Activated CD8-positive, alpha-beta memory T cell treated with anti-CD3 and anti-CD28 coated beads, Interleukin-2, amount 50 U/mL, for 1 hour (primary cell): ENCODE measurements at regions not wholly inside any gene's neighbourhood (a gene's known extent, or its start where the extent isn't known, plus 50 kb on each side); places are given as distances from the start of the nearest gene placed in this dataset.

ENCODE experiments used
- DNase-seq: peaks from one replicate; pipeline ENCODE4 v3.0.0-alpha.2; 2020; ENCODE audit errors: extremely low read depth

DNA sequence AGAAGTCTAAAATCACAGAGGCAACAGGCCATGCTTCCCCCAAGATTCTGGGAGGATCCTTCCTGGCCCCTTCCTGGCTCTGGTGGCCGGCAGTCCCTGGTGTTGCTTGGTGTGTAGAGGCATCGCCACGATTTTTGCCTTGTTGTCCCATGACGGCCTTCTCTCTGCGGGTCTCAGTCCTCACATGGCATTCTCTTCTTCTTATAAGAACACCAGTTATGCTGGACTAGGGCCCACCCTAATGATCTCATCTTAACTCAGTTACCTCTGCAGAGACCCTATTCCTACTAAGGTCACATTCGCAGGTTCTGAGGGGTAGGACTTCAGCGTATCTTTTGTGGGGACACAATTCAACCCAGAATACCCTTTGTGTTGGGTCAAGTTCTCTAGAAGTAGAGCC is 168.0 kb downstream of the LINC00237 start:
- no peak for DNase-seq

DNA sequence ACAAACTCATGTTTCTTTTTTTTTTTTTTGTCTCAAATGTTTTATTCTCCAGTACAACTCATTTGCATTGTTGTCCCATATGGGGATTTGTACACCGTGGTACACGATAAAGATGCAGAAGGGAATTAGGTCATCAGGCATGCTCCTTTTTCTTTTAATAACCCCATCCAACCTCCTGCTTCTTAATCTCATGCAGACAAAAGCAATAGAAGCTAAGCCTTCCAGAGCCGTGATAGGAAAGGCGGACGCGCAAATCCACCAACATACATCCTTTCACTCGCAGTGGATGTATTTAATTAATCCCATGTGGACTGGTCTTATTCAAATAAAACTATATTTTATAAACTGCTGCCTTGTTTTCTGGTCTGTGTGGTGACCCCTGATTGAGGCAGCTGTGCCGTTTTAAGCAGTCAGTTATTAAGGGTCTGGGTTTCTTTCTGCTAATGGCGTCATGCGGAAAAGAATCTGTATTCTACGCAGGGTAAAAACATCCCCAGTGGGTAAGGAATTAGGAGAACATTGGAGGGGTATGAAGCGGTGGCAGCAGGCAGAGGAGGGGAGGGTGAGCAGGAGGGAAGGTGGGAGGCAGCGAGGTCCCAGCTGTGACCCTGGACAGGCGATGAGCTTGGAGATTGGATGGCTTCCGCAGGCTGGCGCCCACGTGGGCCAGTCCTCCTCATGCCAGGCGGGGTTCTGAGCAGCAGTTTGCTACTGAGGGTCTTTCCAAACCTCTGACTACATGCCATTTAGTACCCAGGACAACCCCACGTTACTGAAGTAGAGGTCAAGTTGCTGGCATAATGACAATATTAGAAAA is 172.8 kb downstream of the LINC00237 start:
- DNase-seq, result no peak

GRCh38 chr20:20932156-20932555 is 174.0 kb downstream of the LINC00237 start:
- no peak for DNase-seq

GRCh38 chr20:20931632-20932031 is 174.5 kb downstream of the LINC00237 start:
- no peak for DNase-seq

GRCh38 chr20:20931024-20931423 is 175.1 kb downstream of the LINC00237 start:
- no peak for DNase-seq

GRCh38 chr20:20930500-20930899 is 175.7 kb downstream of the LINC00237 start:
- DNase-seq, result no peak

DNA sequence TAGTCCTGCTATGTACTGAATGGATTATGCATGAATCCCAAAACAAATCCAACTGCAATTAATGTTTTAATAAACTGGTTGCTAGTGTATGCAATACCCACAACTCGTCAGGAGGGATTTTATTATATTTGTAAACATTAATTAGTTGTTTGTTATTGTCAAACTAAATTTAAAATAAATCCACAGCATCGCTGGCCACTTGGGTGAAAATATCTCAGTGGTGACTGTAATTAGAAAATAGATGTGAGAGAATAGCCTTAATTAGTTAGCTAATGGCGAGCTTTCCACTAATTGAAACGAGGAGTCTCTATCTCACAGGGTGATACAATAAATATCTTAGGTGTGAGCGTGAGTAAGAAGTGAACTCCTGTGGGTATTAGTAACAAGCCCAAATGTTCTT is 176.8 kb downstream of the LINC00237 start:
- no peak for DNase-seq

- DNase-seq, result no peak
Measured at GRCh38 chr20:20926222-20926905, 179.8 kb downstream of the LINC00237 start.

DNA sequence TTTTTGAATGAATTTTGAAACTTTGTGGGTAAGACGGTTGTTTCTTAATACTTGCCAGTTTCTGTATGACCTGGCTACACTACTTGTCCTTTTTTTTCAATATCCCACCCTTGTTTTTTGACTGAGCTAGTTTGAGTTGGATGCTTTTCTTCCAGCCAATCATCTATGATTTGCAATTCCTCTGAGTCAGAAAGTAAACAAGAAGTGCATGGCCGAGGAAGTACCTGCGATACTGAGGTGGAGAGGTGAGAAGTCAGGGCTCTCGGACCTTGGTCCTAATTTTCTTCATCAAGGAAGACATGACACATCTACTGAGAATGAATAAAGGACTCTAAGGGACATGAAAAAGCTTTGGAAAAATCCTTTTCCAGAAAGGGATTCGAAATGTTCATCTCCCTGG is 185.7 kb downstream of the LINC00237 start:
- DNase-seq, result no peak

- DNase-seq, result no peak
Measured at GRCh38 chr20:20915844-20916243, 190.3 kb downstream of the LINC00237 start.

GRCh38 chr20:20904501-20904831 is 192.0 kb upstream of the RALGAPA2 start:
- no peak for DNase-seq

GRCh38 chr20:20903773-20904500 is 191.5 kb upstream of the RALGAPA2 start:
- DNase-seq, result no peak

GRCh38 chr20:20897922-20898321 is 185.5 kb upstream of the RALGAPA2 start:
- DNase-seq, result no peak

- no peak for DNase-seq
Measured at GRCh38 chr20:20897145-20897544, 184.7 kb upstream of the RALGAPA2 start.

DNA sequence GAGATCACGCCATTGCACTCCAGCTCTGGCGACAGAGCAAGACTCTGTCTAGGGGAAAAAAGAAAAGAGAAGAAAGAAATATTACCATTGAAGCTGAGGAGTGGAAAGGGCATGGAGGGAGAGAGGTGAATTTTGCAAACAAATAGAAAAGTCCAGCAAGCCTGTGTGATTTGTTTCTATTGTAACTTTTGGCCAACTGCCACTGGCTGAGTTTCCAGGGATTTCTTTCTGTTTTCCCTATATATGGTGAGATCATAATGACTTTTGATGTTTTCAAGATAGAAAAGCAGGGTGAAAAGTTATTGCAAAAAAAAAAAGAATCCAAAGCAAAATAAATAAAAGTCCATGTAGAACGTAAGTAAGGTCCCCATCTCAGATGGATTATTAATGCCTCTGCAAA is 184.2 kb upstream of the RALGAPA2 start:
- no peak for DNase-seq

DNA sequence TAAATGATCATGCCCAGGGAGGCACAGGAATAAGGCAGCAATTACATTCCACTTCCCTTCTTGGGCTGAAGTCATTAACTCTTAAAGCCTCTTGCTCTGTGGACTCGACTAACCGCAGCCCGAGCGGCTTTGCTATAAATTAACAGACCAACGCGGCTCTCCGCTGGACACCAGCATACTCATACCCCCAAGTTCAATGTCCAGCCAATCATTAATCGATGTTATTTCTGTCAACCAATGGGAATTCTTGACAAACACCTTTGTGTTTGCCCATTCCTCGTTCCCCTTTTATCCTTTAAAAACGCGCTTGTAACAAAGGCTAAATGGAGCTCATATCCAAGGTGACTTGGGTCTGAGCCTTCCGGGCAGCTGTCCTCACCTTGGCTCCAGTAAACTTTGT is 183.1 kb upstream of the RALGAPA2 start:
- no peak for DNase-seq

DNA sequence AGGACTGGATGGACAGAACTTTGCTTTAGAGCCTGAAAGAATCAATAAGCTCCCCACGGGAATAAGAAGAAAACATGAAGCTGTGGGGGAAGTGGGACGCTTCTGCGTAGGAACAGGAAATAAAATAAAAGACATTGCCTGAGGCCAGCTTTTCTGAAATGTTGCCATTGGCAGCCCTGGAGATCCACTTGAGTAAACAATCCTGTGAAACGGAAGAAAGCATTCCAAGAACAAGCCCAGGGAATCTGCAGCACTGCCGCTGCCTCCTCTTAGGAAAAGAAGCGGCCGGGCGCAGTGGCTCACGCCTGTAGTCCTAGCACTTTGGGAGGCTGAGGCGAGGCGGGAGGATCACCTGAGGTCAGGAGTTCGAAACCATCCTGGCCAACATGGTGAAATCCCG is 182.3 kb upstream of the RALGAPA2 start:
- no peak for DNase-seq

- no peak for DNase-seq
Measured at GRCh38 chr20:20894280-20894679, 181.8 kb upstream of the RALGAPA2 start.

DNA sequence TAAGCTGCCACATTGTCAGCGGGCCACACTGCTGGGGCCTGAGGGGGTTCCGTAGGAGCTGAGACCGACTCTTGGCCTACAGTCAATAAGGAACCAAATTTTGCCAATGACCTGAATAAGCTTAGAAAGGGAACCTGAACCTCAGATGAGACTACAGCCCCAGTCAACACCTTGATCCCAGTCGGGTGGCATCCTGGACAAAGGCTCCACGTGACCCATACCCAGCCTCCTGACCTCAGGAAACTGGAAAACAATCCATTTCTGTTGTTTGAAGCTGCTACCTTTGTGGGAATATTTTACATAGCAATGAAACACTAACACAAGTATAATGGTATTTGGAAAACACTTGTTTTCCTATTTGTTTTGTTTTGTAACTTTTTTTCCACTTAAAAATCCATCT is 179.9 kb upstream of the RALGAPA2 start:
- DNase-seq, result no peak

GRCh38 chr20:20890751-20891150 is 178.3 kb upstream of the RALGAPA2 start:
- DNase-seq, result no peak

DNA sequence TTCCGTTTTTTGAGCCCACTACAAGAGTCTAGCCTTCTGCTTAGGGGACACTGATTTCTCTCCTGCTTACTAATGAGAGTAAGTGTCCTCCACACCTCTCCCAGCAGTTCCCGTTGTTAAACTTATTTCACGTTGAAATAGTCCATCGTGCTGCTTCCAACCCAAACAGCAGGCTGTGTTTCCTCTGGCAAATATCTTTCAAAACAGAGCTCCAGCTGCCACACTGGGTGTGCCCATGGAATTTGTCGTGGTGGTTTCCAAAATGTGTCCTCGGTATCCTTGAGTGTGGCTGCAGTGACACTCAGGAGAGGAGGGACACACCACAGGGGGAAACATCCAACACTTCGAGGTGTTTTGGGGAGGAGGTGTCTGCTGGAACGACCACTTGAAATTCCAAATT is 176.5 kb upstream of the RALGAPA2 start:
- no peak for DNase-seq

DNA sequence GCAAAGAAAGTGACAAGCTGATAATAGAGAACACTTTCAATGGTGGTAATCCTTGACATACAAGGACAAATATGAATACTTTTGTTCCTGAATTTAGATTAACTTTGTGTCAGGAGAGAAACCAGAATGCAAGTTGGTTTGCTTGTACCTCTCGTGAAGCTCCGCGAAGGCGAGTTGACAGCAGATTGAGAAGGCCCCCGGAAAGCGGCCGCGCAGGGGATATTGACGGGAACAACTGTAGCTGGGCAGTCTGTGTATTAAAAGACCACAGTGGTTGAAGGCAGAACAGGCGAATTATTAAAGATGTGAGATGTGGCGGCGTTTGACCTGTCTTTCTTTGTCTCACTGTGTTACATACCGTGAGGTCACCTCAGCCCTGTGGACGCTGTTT is 175.8 kb upstream of the RALGAPA2 start:
- no peak for DNase-seq
